ENCODE measurements at regions not wholly inside any gene's neighbourhood (a gene's known extent, or its start where the extent isn't known, plus 50 kb on each side); places are given as distances from the start of the nearest gene placed in this dataset.

GRCh38 chr10:36608251-36608650 is 517.1 kb upstream of the ANKRD30A start:
- TF ChIP-seq CTCF (IDR thresholded peaks at IDR 0.05; ENCODE audit: low read depth, low read length): no peak
- no peak for TF ChIP-seq EZH2phosphoT487 (IDR thresholded peaks at IDR 0.05; ENCODE audit: low read depth)

All from OCI-LY3 (cell line).